Transverse colon (tissue), 4 donors: ENCODE measurements at regions not wholly inside any gene's neighbourhood (a gene's known extent, or its start where the extent isn't known, plus 50 kb on each side); places are given as distances from the start of the nearest gene placed in this dataset.

Experiments used
- CTCF ChIP-seq, 5 experiments: fragments of 200-600 bp in 3 of 5; fragments of 450-650 bp in 2 of 5; sonication (generic) in 3 of 5; IDR thresholded peaks; 1 replicate in 2 of 5; 2 replicates in 3 of 5; pipeline ENCODE4 v1.5.1; 2016 to 2017; ENCODE audit warnings: antibody characterized with exemption in 5 of 5, inconsistent platforms in 3 of 5, mild to moderate bottlenecking in 2 of 5, moderate library complexity in 1 of 5
- POLR2AphosphoS5 ChIP-seq, 3 donors: sonication (generic); formaldehyde crosslinking; IDR thresholded peaks; one replicate each; pipeline ENCODE4 v1.6.1; 2016; ENCODE audit warnings: antibody characterized with exemption in 3 of 3

- TF ChIP-seq CTCF (IDR thresholded peaks at IDR 0.05) (no peak), POLR2AphosphoS5 (IDR thresholded peaks at IDR 0.05) (no peak)
Measured at GRCh38 chr16:65622151-65622550, 500.3 kb upstream of the CDH11 start.
